GM23338 (cell line): ENCODE measurements at regions not wholly inside any gene's neighbourhood (a gene's known extent, or its start where the extent isn't known, plus 50 kb on each side); places are given as distances from the start of the nearest gene placed in this dataset.

Source experiments
- ATAC-seq: fragments of 200-7000 bp; cut with Tn5 transposase; 3 replicates; pipeline ENCODE4 v1.9.1; 2020
- DNase-seq: peaks from one replicate; pipeline ENCODE4 v3.0.0-alpha.2; 2015; ENCODE audit warnings: low spot score
- H2AFZ ChIP-seq: fragments of 200-600 bp; sonication (generic); 2 replicates; pipeline ENCODE4 v1.8.0; 2016; ENCODE audit warnings: antibody characterized with exemption, mild to moderate bottlenecking, moderate library complexity
- H3F3A ChIP-seq: fragments of 200-600 bp; sonication (generic); replicated peaks from 2 replicates; pipeline ENCODE4 v1.8.0; 2017; ENCODE audit warnings: antibody characterized with exemption, mixed run types, low read depth
- H3K27ac ChIP-seq: fragments of 200-600 bp; sonication (generic); 2 replicates; pipeline ENCODE4 v1.6.1; 2016; ENCODE audit warnings: low read depth
- H3K27me3 ChIP-seq: fragments of 200-600 bp; sonication (generic); 2 replicates; pipeline ENCODE4 v1.8.0; 2016; ENCODE audit warnings: mild to moderate bottlenecking, mixed run types, moderate library complexity; ENCODE audit not compliant: insufficient read depth
- H3K36me3 ChIP-seq: fragments of 200-600 bp; sonication (generic); 2 replicates; pipeline ENCODE4 v1.8.0; 2016; ENCODE audit warnings: mild to moderate bottlenecking; ENCODE audit not compliant: insufficient read depth
- H3K4me1 ChIP-seq: fragments of 200-600 bp; sonication (generic); 2 replicates; pipeline ENCODE4 v1.8.0; 2016; ENCODE audit warnings: mild to moderate bottlenecking, moderate library complexity; ENCODE audit not compliant: insufficient read depth
- H3K4me2 ChIP-seq: fragments of 200-600 bp; sonication (generic); 2 replicates; pipeline ENCODE4 v1.7.1; 2017; ENCODE audit warnings: mixed run types
- H3K4me3 ChIP-seq: fragments of 200-600 bp; sonication (generic); 2 replicates; pipeline ENCODE4 v1.6.1; 2016; ENCODE audit warnings: mixed run types
- H3K79me2 ChIP-seq: fragments of 200-600 bp; sonication (generic); replicated peaks from 2 replicates; pipeline ENCODE4 v1.8.0; 2017; ENCODE audit warnings: mild to moderate bottlenecking; ENCODE audit not compliant: insufficient read depth
- H3K9me2 ChIP-seq: fragments of 200-600 bp; sonication (generic); 2 replicates; pipeline ENCODE4 v1.8.0; 2017; ENCODE audit not compliant: insufficient read depth
- H4K20me1 ChIP-seq: fragments of 200-600 bp; sonication (generic); replicated peaks from 2 replicates; pipeline ENCODE4 v1.8.0; 2017; ENCODE audit warnings: mild to moderate bottlenecking; ENCODE audit not compliant: insufficient read depth
- H3K27ac Mint-ChIP-seq: 2 replicates; pipeline ENCODE4 v1.8.0; 2020; ENCODE audit warnings: inconsistent platforms, mild to moderate bottlenecking, moderate library complexity, mixed read lengths
- H3K27me3 Mint-ChIP-seq: 3 replicates; pipeline ENCODE4 v1.8.0; 2022; ENCODE audit warnings: low read depth, mild to moderate bottlenecking, moderate library complexity, mixed read lengths, inconsistent platforms; ENCODE audit not compliant: insufficient read depth, poor library complexity
- H3K36me3 Mint-ChIP-seq: 3 replicates; pipeline ENCODE4 v1.8.0; 2021; ENCODE audit warnings: low read depth, mild to moderate bottlenecking, inconsistent platforms, moderate library complexity, mixed read lengths
- H3K4me1 Mint-ChIP-seq: 3 replicates; pipeline ENCODE4 v1.8.0; 2020; ENCODE audit warnings: mild to moderate bottlenecking, inconsistent platforms, mixed read lengths
- H3K4me3 Mint-ChIP-seq: 3 replicates; pipeline ENCODE4 v1.8.0; 2021; ENCODE audit warnings: moderate library complexity, mild to moderate bottlenecking, inconsistent platforms, mixed read lengths
- H3K9me3 Mint-ChIP-seq: 3 replicates; pipeline ENCODE4 v1.8.0; 2020; ENCODE audit warnings: moderate library complexity, mild to moderate bottlenecking, inconsistent platforms, mixed read lengths
- CREB1 ChIP-seq: fragments of 250-450 bp; sonication (Bioruptor Pico); IDR thresholded peaks from 2 replicates; pipeline ENCODE4 v1.5.0; 2020; ENCODE audit warnings: low read depth, mild to moderate bottlenecking, moderate library complexity
- CTCF ChIP-seq, 2 experiments: fragments of 200-600 bp in 1 of 2; sonication (generic) in 1 of 2; conservative IDR thresholded peaks; 2 replicates each; pipeline versions ENCODE4 v1.5.1 to v1.6.1; 2016 to 2017; ENCODE audit warnings: antibody characterized with exemption in 2 of 2, low read depth in 2 of 2, mild to moderate bottlenecking in 2 of 2, moderate library complexity in 1 of 2
- ETS1 ChIP-seq: IDR thresholded peaks from 2 replicates; pipeline ENCODE4 v1.6.1; 2016; ENCODE audit warnings: antibody characterized with exemption
- EZH2 ChIP-seq: fragments of 200-600 bp; sonication (generic); IDR thresholded peaks from one replicate; pipeline ENCODE4 v1.8.0; 2017; ENCODE audit warnings: antibody characterized with exemption, mild to moderate bottlenecking, low read depth; ENCODE audit not compliant: unreplicated experiment
- EZH2phosphoT487 ChIP-seq: fragments of 200-600 bp; sonication (generic); IDR thresholded peaks from one replicate; pipeline ENCODE4 v1.8.1; 2018; ENCODE audit warnings: antibody characterized with exemption; ENCODE audit not compliant: unreplicated experiment
- JUNB ChIP-seq: IDR thresholded peaks from one replicate; pipeline ENCODE4 v1.6.1; 2016; ENCODE audit warnings: antibody characterized with exemption; ENCODE audit not compliant: unreplicated experiment
- NANOG ChIP-seq: IDR thresholded peaks from 2 replicates; pipeline ENCODE4 v1.6.1; 2016; ENCODE audit warnings: antibody characterized with exemption, borderline replicate concordance
- POLR2AphosphoS5 ChIP-seq: IDR thresholded peaks from 2 replicates; pipeline ENCODE4 v1.6.1; 2016; ENCODE audit warnings: antibody characterized with exemption, low read depth
- REST ChIP-seq: IDR thresholded peaks from one replicate; pipeline ENCODE4 v1.6.1; 2018; ENCODE audit warnings: antibody characterized with exemption; ENCODE audit not compliant: unreplicated experiment
- STAT1 ChIP-seq: IDR thresholded peaks from one replicate; pipeline ENCODE4 v1.6.1; 2016; ENCODE audit warnings: antibody characterized with exemption; ENCODE audit not compliant: unreplicated experiment
- ZNF114 ChIP-seq: fragments of 250-450 bp; sonication (Bioruptor Pico); IDR thresholded peaks from 2 replicates; pipeline ENCODE4 v1.5.0; 2020; ENCODE audit warnings: mild to moderate bottlenecking, moderate library complexity
- ZNF331 ChIP-seq: fragments of 250-450 bp; sonication (Bioruptor Pico); IDR thresholded peaks from 2 replicates; pipeline ENCODE4 v1.5.0; 2020; ENCODE audit warnings: low read depth, mild to moderate bottlenecking, moderate library complexity
- ZNF462 ChIP-seq: fragments of 250-450 bp; sonication (Bioruptor Pico); IDR thresholded peaks from 2 replicates; pipeline ENCODE4 v1.5.0; 2020; ENCODE audit warnings: mild to moderate bottlenecking, moderate library complexity

GRCh38 chr10:78443900-78444571 lies 410.4 kb downstream of the RPS24 start:
- no peak overlapping the region for H3K4me3 ChIP-seq
- no peak overlapping the region for H3K4me3 Mint-ChIP-seq
- H3K36me3 Mint-ChIP-seq, result no peaks in the 10 kb centered on the region
- H3F3A ChIP-seq, result no peaks in the 10 kb centered on the region
- no peaks in the 10 kb centered on the region for H3K27me3 ChIP-seq
- peaks cover 2% of the 10 kb centered on the region; the same call in 2 of the 3 replicates for H3K4me1 Mint-ChIP-seq
- H3K27ac ChIP-seq, result no peak overlapping the region
- no peaks in the 10 kb centered on the region for H3K79me2 ChIP-seq
- no peaks in the 10 kb centered on the region for H3K9me2 ChIP-seq
- H2AFZ ChIP-seq, result no peak overlapping the region
- no peaks in the 10 kb centered on the region; the same call in 2 of the 3 replicates for H3K9me3 Mint-ChIP-seq
- H3K4me1 ChIP-seq, result no peaks in the 10 kb centered on the region
- H3K36me3 ChIP-seq, result no peaks in the 10 kb centered on the region
- peaks cover 3% of the 10 kb centered on the region for H3K27me3 Mint-ChIP-seq
- ATAC-seq (no peak), DNase-seq (no peak)
- H3K27ac Mint-ChIP-seq, result no peak overlapping the region
- TF ChIP-seq ZNF114, result no peak
- no peak for TF ChIP-seq POLR2AphosphoS5
- no peak for TF ChIP-seq ZNF331
- TF ChIP-seq NANOG, result no peak
- no peak for TF ChIP-seq EZH2
- TF ChIP-seq CREB1, result no peak
- TF ChIP-seq ETS1, result no peak
- no peak for TF ChIP-seq CTCF (conservative IDR thresholded peaks at IDR 0.05; ENCODE audit: low read depth in 2 of 2)
- TF ChIP-seq ZNF462 (CRISPR knock-in tag), result no peak
- no peak for TF ChIP-seq EZH2phosphoT487
- TF ChIP-seq JUNB, result no peak
- no peak for TF ChIP-seq REST
- no peak for TF ChIP-seq STAT1
- H3K4me2 ChIP-seq, result no peak overlapping the region
- H4K20me1 ChIP-seq, result no peaks in the 10 kb centered on the region
